Fibroblast of lung (primary cell): ENCODE measurements at regions not wholly inside any gene's neighbourhood (a gene's known extent, or its start where the extent isn't known, plus 50 kb on each side); places are given as distances from the start of the nearest gene placed in this dataset.

ENCODE experiments used
- DNase-seq, 2 donors: peaks; one replicate each; pipeline versions ENCODE4 v3.0.0 to v3.0.0-alpha.2; 2010; ENCODE audit warnings: low read depth in 2 of 2
- H2AFZ ChIP-seq: 2 replicates; pipeline ENCODE4 v1.5.1; 2012; ENCODE audit warnings: low read length, control low read depth, inconsistent platforms
- H3K27ac ChIP-seq: 2 replicates; pipeline ENCODE4 v1.5.1; 2011; ENCODE audit warnings: low read length, control low read depth; ENCODE audit not compliant: insufficient read depth
- H3K27me3 ChIP-seq: 2 replicates; pipeline ENCODE4 v1.5.1; 2011; ENCODE audit warnings: mild to moderate bottlenecking, low read length; ENCODE audit not compliant: control insufficient read depth, insufficient read depth
- H3K36me3 ChIP-seq: 2 replicates; pipeline ENCODE4 v1.5.1; 2011; ENCODE audit warnings: low read length; ENCODE audit not compliant: control insufficient read depth, insufficient read depth
- H3K4me1 ChIP-seq: 2 replicates; pipeline ENCODE4 v1.5.1; 2011; ENCODE audit warnings: low read length; ENCODE audit not compliant: control insufficient read depth, insufficient read depth; ENCODE audit errors: extremely low read depth
- H3K4me2 ChIP-seq: 2 replicates; pipeline ENCODE4 v1.5.1; 2011; ENCODE audit warnings: low read length, control low read depth; ENCODE audit not compliant: insufficient read depth; ENCODE audit errors: extremely low read depth
- H3K4me3 ChIP-seq, 4 experiments: fragments of 200-600 bp in 1 of 4; sonication (generic) in 1 of 4; replicated peaks in 1 of 4; 2 replicates each; pipeline ENCODE4 v1.5.1; 2011 to 2016; ENCODE audit warnings: low read length in 4 of 4, low read depth in 3 of 4, mild to moderate bottlenecking in 3 of 4, control low read depth in 2 of 4, inconsistent platforms in 1 of 4, mixed read lengths in 1 of 4; ENCODE audit not compliant: insufficient read depth in 1 of 4; ENCODE audit errors: control extremely low read depth in 1 of 4
- H3K79me2 ChIP-seq: 2 replicates; pipeline ENCODE4 v1.5.1; 2012; ENCODE audit warnings: mild to moderate bottlenecking, low read length, inconsistent platforms; ENCODE audit not compliant: control insufficient read depth, insufficient read depth
- H3K9ac ChIP-seq: 2 replicates; pipeline ENCODE4 v1.5.1; 2011; ENCODE audit warnings: mild to moderate bottlenecking, low read length, control low read depth; ENCODE audit not compliant: insufficient read depth
- H3K9me3 ChIP-seq: 2 replicates; pipeline ENCODE4 v1.5.1; 2012; ENCODE audit warnings: low read depth, low read length; ENCODE audit not compliant: control insufficient read depth, insufficient read depth
- H4K20me1 ChIP-seq: 2 replicates; pipeline ENCODE4 v1.5.1; 2011; ENCODE audit warnings: low read length; ENCODE audit not compliant: control insufficient read depth, insufficient read depth; ENCODE audit errors: extremely low read depth
- CTCF ChIP-seq, 2 donors: IDR thresholded peaks in 1 of 2; conservative IDR thresholded peaks in 1 of 2; 1 replicate in 1 of 2; 2 replicates in 1 of 2; pipeline ENCODE4 v1.5.1; 2011 to 2012; ENCODE audit warnings: low read length in 2 of 2, control low read depth in 1 of 2, inconsistent platforms in 1 of 2, low read depth in 1 of 2, mild to moderate bottlenecking in 1 of 2
- EZH2 ChIP-seq: IDR thresholded peaks from 2 replicates; pipeline ENCODE4 v1.5.1; 2012; ENCODE audit warnings: low read length, control low read depth, mild to moderate bottlenecking; ENCODE audit errors: missing control alignments

DNA sequence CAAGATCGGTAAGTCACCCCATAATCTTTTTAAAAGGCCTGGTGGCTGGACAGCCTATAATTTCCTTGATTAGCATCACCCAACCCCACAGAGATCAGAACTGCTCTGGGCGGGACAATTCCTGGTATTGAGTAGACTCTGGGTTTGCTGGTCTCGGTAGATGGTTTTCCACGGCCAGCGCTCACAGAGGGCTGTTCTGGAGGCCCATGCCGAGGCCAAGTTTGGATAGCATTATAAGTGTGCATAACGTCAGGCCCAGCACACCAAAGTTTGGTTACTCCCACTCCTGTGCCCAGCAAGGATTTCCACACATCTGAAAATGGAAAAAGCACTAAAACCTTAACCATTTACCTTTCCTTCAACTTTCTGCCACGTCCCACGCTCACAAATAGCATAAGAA, 104.7 kb upstream of the RREB1 start:
- H2AFZ ChIP-seq, result no peak overlapping the region
- H3K4me3 ChIP-seq, result no peak overlapping the region

GRCh38 chr6:7004581-7005297, 103.0 kb upstream of the RREB1 start:
- H2AFZ ChIP-seq, result no peak overlapping the region
- no peak for DNase-seq

More for the DNA sequence above, 104.7 kb upstream of the RREB1 start:
- Histone ChIP-seq H3K36me3 (no peaks in the 10 kb centered on the region), H3K27ac (no peak overlapping the region), H4K20me1 (no peaks in the 10 kb centered on the region), H3K79me2 (no peaks in the 10 kb centered on the region), H3K4me1 (no peaks in the 10 kb centered on the region), H3K27me3 (no peaks in the 10 kb centered on the region), H3K9ac (no peak overlapping the region), H3K4me2 (no peak overlapping the region), H3K9me3 (no peaks in the 10 kb centered on the region)
- no peak for TF ChIP-seq EZH2
- no peak for DNase-seq

DNA sequence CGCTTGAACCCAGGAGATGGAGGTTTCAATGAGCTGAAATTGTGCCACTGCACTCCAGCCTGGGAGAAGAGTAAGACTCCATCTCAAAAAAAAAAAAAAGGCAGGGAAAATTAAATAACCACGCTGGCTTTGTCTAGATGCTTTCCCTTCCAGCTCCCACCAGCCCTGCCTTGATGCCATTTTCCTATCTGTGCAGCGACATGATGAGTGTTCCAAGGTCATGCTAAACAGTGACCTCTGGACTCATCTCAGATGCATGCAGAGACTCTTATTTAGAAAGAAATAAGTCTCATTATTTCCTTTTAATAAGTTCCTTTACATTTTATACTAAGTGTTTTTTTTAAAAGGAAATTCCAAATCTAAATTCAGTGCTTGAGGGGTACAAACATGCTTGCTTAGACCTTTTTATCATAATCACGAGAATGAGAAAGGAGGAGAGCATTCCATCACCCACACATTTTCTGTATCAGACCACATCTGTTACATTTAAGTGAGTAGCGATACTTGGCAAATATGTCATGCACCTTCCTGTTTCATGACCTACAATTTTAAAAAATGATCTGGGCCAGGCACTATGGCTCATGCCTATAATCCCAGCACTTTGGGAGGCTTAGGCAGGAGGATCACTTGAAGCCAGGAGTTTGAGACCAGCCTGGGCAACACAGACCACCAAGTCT, 101.1 kb upstream of the RREB1 start:
- H3K79me2 ChIP-seq, result no peaks in the 10 kb centered on the region

More at GRCh38 chr6:7004581-7005297, 103.0 kb upstream of the RREB1 start:
- no peaks in the 10 kb centered on the region for H3K4me1 ChIP-seq
- H3K4me2 ChIP-seq, result no peak overlapping the region
- TF ChIP-seq EZH2 (no peak), CTCF (conservative IDR thresholded peaks at IDR 0.05 in 1 of 2, IDR thresholded peaks at IDR 0.05 in 1 of 2; ENCODE audit: low read depth in 1 of 2, low read length in 2 of 2) (no peak)
- no peaks in the 10 kb centered on the region for H3K36me3 ChIP-seq
- H3K4me3 ChIP-seq, result no peak overlapping the region
- H3K27me3 ChIP-seq, result no peaks in the 10 kb centered on the region
- H3K79me2 ChIP-seq, result no peaks in the 10 kb centered on the region
- no peak overlapping the region for H3K27ac ChIP-seq
- H4K20me1 ChIP-seq, result no peaks in the 10 kb centered on the region
- H3K9ac ChIP-seq, result no peak overlapping the region
- no peaks in the 10 kb centered on the region for H3K9me3 ChIP-seq

More for the DNA sequence above, 101.1 kb upstream of the RREB1 start:
- Histone ChIP-seq H3K4me3 (no peak overlapping the region), H3K4me1 (no peaks in the 10 kb centered on the region), H3K27me3 (no peaks in the 10 kb centered on the region), H4K20me1 (no peaks in the 10 kb centered on the region), H3K36me3 (no peaks in the 10 kb centered on the region), H3K9ac (no peak overlapping the region), H3K27ac (no peak overlapping the region), H3K4me2 (no peak overlapping the region), H2AFZ (no peak overlapping the region), H3K9me3 (no peaks in the 10 kb centered on the region)
- peak in 1 of 2 donors; percentile 27 for DNase-seq
- TF ChIP-seq CTCF (conservative IDR thresholded peaks at IDR 0.05 in 1 of 2, IDR thresholded peaks at IDR 0.05 in 1 of 2; ENCODE audit: low read depth in 1 of 2, low read length in 2 of 2) (no peak), EZH2 (no peak)
